Omental fat pad (tissue), 3 donors: ENCODE measurements at regions not wholly inside any gene's neighbourhood (a gene's known extent, or its start where the extent isn't known, plus 50 kb on each side); places are given as distances from the start of the nearest gene placed in this dataset.

Source experiments
- ATAC-seq: fragments of 150-250 bp; one replicate; pipeline ENCODE4 v1.9.1; 2016; ENCODE audit warnings: mild to moderate bottlenecking, moderate library complexity; ENCODE audit not compliant: low FRiP score
- DNase-seq: peaks from one replicate; pipeline ENCODE4 v3.0.0-alpha.2; 2019; ENCODE audit warnings: low spot score
- TF ChIP-seq, protein P1 (sequence below), 3 donors: fragments of 450-650 bp; IDR thresholded peaks; one replicate each; pipeline ENCODE4 v1.5.1; 2016 to 2017; ENCODE audit warnings: antibody characterized with exemption in 3 of 3, mild to moderate bottlenecking in 3 of 3, moderate library complexity in 2 of 3

DNA sequence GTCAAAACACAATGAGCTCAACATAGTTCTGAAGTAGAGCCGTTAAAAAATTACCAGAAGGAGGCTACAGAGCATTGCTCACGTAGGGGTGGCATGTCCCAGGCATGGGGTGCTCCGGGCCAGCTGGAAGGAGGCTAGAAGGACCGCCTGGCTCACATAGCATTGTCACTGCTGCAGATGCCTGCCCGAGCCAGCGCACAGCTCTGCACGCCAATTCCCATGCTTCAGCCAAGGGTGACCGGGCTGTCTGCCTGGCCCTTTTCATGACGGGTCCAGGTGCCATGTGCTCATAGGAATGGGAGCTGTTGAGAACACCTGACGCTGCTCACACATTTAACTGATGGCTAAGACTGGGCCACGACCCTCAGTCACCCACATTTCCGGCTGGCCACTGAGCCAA lies 228.9 kb upstream of the FOXF1 start:
- DNase-seq (no peak), ATAC-seq (no peak)

DNA sequence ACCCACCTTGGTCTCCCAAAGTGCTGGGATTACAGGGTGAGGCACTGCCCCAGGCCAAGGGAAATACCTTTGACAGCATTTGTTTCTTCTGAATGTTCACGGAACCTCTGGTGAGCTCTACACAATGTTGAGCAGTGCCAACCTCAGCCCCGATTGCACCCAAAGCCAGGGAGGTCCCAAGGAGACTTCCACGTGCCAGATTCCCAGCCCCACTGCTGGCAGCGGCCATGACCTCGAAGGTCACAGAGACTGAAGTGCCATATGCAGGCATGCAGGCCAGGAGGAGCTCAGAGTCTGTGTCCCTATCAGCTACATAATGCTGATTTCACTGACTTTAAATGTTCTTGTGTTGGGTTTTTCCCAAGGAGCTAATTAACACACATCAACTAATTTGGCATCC lies 226.4 kb upstream of the FOXF1 start:
- ATAC-seq (no peak), DNase-seq (no peak)
- TF ChIP-seq, protein P1, sequence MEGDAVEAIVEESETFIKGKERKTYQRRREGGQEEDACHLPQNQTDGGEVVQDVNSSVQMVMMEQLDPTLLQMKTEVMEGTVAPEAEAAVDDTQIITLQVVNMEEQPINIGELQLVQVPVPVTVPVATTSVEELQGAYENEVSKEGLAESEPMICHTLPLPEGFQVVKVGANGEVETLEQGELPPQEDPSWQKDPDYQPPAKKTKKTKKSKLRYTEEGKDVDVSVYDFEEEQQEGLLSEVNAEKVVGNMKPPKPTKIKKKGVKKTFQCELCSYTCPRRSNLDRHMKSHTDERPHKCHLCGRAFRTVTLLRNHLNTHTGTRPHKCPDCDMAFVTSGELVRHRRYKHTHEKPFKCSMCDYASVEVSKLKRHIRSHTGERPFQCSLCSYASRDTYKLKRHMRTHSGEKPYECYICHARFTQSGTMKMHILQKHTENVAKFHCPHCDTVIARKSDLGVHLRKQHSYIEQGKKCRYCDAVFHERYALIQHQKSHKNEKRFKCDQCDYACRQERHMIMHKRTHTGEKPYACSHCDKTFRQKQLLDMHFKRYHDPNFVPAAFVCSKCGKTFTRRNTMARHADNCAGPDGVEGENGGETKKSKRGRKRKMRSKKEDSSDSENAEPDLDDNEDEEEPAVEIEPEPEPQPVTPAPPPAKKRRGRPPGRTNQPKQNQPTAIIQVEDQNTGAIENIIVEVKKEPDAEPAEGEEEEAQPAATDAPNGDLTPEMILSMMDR (IDR thresholded peaks at IDR 0.05) = no peak

More for the DNA sequence above, 228.9 kb upstream of the FOXF1 start:
- TF ChIP-seq, protein P1 (IDR thresholded peaks at IDR 0.05) = no peak

DNA sequence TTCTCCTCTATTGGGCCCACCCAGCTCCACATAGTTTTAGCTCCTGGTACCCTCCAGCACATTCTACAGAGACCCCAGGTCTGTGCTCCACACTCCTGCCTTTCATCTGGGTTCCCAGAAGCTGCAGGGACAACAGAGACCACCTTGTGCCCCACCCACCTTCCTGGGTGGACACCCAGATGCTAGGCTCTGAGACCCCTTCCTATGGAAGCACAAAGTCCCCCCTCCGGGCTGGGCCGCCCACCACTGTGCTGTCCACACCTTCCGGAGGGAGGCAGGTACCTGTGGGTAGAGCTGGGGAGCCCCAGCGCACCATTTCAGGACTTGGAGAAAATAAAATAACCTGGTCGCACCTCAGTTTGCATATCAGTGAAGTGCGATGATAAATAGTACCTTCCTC lies 224.9 kb upstream of the FOXF1 start:
- ATAC-seq (no peak), DNase-seq (no peak)
- TF ChIP-seq, protein P1 (IDR thresholded peaks at IDR 0.05) = no peak

DNA sequence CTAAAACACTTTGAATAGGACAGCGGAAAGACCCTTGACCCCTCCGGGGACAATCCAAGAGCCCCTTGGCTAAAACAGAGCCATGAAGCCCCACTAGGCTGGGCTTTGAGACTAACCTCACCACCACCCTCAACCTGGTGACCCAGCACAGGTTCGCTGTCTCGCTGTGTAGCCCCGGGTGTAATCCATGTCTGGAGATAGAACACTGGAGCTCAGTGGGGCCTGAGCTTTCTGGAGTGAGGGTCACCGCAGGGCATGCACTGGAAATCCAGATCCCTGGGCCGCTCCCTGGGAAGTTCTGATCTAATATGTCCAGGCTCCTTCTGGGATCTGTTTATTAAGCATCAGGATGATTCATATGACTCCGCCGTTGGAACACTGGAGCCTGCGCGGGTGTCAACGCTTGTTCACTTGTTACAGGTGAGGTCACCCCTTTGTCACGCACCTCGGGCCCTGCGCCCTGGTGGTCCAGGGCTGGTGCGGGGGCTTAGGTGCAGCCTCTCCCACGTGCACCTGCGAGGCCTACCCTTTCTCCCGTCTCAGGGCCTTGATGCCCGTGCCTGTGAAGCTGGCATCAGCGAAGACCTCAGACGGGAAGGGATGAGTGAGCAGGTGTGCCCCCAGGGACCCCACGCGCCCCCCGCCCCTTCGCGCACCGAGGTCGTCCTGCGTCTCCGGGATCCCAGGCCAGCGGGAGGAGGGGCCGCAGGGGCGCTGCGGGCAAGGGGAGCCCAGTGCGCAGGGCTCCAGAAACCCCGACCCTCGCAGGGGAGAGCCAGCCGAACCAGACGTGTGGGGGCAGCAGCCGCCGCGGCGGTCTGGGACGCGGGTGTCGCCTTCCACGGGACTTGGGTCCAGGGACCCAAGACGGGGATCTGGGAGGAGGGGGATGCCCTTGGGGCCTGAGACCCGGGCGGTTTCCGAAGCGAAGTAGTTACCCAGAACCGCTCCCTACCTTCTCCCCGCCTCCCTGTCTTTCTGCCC lies 224.1 kb upstream of the FOXF1 start:
- no peak for ATAC-seq
- TF ChIP-seq, protein P1 (IDR thresholded peaks at IDR 0.05) = no peak
- no peak for DNase-seq

DNA sequence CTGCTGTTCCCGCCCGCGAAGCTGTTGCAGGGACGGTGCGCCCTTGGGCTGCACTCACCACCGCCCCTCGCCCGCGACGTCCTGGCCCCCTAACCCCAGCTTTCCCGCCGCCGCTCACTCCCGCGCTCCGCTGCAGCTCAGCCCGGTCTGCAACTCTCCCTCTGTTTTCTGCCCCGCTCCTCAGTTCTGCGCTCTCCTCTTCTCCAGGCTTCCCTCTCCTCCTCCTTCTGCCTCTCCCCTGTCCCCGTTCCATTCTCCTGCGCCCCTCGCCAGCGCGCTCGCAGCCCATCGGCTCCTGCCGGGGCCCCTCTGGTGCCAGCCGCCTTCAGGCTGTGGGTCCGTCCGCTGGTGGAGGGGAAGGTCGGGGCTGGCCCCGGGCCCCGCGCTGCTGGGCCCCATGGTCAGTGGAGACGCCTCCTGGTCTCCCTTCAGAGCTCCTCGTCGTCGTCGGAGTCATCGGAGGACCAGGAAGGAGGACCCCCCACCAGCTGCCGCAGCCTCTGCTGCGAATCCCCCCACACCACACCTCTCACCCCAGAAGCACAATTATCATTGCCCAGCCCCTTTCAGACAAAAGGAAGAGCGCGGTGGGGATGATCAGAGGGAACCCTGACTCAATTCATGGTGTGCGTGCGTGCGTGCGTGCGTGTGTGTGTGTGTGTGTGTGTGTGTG lies 223.2 kb upstream of the FOXF1 start:
- ATAC-seq (no peak), DNase-seq (no peak)
- TF ChIP-seq, protein P1 (IDR thresholded peaks at IDR 0.05) = no peak

DNA sequence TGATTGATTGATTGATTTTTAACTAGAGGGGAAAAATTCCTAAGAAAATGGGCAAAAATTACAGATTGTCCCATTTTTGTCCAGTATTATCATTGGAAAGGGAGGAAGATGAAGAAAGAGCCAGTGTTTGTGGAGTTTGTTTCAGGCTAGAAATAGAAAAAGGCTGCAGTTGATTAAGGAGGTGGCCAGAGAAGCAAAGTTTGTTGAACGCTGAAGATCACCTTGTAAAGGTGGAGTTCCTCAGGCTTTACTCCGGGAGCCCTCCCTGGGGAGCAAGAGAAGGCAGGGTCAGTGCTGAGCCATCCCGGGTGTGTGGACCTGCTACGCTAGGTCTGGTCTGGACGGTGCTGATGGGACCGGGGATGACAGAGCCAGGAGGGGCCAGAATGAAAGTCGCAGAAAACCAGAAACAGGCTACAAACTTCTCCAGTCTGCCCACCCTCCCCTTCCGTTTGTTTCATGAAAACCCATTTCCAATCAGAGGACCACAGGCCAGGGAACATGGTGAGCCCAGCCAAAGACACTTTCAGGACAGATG lies 222.6 kb upstream of the FOXF1 start:
- DNase-seq = no peak
- ATAC-seq = no peak
- TF ChIP-seq, protein P1 (IDR thresholded peaks at IDR 0.05) = no peak
